ENCODE measurements at regions not wholly inside any gene's neighbourhood (a gene's known extent, or its start where the extent isn't known, plus 50 kb on each side); places are given as distances from the start of the nearest gene placed in this dataset.
A peak's percentile ranks its signal among the peaks of the same experiment; 100 is the strongest.
"Not testable (repeated sequence)": the region's sequence is repeated elsewhere in the genome, so short reads cannot be mapped to it uniquely, and the experiment has no call there.

DNA sequence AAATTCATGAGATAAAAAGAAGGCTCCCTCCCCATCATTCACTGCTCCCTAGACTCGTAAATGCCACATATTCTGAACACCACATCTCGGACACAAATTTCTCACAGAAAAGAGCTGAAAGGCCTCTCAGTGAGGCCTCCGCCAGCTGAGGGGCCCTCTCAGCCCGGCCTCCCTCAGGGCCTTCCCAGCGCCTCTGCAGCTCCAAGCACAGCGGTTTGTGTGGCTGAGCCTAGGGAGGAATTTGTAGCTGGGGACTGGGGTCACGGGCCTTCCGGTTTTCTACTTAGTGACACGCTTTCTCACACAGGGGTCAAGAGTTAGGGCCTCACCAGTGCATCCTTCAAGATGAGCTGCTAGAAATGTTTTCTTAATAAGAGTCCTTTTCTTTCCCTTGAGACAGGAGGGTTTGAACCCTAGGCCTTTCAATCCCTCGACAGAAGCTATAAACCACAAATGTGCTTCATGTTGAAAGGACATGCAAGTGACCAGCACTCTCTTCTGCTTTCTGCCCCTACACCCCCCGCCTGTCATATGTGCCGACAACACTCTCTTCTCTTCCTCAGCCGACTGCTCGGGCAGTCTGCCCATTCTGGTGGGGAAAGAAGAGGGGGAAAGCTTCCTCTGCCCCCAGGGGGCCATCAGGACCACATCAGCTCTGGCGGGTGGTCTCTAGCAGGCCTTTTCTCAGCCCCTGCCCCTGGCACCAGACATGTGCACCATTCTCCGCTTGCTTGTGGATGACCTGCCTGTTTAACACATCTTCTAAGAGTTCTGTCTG is 104.9 kb downstream of the CHIC2 start:
- no peak for DNase-seq

DNA sequence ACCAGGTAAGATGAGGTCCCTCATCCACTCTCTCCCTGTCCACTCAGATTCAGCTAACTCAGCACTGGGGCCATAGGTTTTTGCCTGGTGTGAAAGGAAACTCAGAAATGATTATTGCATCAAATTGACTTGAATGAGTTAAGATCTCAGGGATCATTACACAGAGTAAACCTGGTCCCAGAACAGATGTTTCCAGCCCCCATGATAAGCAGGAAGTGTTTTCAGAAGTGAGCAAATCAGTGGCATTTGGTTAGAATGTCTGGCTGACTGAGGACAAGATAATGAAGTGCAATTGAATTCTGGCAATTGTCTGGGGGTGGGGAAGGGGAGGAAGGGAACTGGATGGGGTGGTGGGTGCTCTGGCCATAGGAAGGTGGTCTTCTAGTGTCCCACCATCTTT is 108.0 kb downstream of the CHIC2 start:
- DNase-seq, result no peak

DNA sequence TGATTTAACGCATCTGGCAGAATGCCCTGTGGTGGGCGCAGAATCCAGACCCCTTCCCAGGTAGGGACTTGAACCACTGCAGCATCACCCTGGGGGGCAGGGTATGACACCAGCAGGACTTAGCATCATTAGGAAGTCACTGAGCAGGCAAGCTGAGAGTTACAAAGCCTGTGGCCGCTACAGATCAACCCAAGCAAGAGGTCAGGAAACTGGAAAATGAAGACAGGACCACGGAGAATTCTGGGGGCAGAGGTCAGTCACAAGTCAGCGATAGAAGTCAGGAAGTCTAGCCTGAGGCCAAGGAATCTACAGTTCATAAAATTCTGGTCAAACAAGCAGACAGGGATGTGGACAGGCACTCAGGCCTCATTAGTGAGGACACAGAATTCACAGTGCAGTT is 108.4 kb downstream of the CHIC2 start:
- no peak for DNase-seq

DNA sequence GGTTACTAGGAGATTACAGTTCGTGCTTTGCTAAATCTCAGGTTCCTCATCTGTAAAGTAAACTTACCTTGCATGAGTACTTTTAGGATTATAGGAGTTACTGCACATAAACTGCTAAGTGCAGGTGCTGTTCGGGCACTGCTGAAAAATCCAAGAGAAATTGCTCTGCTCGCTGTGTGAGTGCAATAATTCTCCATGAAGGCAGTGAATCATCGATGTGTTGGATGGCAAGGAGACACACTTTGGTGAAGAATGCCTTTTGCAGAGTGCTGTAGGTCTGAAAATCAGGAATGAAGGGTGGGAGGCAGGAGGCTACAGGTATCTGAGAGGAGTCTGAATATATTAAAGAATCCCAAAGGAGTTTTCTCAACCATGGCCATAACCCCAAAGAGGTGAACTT is 113.0 kb downstream of the CHIC2 start:
- DNase-seq, result no peak

DNA sequence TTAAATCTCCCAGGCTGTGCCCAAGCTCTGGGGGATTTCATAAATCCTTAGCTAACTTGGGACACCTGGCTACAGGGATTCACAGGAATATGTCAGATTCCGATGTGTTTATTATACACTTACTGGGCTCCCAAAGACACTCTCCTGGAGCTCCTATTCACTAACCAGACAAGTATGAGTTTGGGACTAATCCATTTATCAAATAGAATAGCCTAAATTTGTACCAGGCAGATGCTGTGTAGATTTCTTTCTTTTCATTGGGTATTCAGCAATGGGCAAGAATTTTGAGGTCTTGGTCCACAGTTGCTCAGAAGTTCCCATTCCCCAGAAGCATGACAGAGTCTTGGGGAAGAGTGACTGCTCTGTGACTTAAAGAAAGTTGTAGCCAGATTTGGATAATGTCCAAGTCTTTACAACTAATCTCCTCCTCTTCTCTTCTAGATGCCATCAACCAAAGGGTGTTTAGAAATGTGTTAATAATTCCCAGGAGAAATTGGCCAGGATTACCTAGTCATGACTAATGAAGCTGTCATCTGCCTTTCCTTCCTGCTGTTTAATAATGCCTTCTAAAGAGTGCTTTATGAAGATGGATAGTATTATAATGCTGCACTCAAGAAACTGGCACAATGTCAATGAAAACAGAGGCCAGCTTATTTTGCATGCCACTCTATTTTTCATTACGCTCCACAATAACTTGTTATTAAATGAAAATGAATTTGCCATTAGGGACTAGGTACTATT is 120.9 kb downstream of the CHIC2 start:
- no peak for DNase-seq

DNA sequence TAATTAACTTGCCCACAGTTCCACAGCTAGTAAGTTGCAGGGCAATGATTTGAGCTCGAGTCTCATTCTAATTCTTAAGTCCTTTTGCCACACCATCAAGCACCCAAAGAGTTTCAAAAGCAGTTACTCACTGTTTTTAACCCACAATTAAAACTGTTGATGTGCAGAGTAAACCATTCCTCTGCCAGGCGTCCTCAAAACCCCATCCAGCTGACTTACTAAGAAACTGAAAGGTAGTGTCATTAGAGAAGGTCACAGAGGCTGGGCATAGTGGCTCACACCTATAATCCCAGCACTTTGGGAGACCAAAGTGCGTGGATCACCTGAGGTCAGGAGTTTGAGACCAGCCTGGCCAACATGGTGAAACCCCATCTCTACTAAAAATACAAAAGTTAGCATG is 121.7 kb downstream of the CHIC2 start:
- no peak for DNase-seq

DNA sequence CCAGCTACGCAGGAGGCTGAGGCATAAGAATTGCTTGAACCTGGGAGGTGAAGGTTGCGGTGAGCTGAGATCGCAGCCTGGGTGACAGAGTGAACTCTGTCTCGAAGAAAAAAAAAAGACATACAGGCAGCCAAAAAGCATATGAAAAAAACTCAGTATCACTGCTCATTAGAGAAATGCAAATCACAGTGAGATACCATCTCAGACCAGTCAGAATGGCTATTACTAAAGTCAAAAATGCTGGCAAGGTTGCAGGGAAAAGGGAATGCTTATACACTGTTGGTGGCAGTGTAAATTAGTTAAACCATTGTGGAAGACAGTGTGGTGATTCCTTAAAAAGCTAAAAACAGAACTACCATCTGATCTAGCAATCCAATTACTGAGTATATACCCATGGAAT is 123.1 kb downstream of the CHIC2 start:
- DNase-seq, result no peak

DNA sequence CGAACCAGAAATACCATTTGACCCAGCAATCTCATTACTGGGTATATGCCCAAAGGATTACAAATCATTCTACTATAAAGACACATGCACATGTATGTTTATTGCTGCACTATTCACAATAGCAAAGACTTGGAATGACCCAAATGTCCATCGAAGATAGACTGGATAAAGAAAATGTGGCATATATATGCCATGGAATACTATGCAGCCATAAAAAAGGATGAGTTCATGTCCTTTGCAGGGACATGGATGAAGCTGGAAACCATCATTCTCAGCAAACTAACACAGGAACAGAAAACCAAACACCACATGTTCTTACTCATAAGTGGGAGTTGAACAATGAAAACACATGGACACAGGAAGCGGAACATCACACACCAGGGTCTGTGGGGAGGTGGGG is 124.5 kb downstream of the CHIC2 start:
- DNase-seq, result not testable (repeated sequence)

DNA sequence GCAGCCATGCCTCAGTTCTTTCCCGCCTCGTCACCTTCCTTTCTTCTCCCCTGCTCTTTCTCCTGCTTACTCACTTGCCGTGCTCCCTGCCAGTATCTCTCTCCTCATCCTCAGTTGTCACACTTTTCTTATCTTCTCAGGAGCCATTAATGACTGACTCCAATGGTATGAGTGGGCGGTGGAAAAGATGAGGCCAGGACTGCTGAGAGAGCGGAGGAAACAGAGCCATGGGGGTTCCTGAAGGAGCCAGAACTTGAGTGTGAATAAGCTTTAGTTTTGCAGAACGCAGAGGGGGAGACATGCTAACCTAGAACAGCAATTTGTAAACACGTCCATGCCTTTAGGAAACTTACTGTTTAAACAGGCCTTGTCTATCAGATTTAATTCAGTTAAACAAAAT is 126.5 kb downstream of the CHIC2 start:
- no peak for DNase-seq

DNA sequence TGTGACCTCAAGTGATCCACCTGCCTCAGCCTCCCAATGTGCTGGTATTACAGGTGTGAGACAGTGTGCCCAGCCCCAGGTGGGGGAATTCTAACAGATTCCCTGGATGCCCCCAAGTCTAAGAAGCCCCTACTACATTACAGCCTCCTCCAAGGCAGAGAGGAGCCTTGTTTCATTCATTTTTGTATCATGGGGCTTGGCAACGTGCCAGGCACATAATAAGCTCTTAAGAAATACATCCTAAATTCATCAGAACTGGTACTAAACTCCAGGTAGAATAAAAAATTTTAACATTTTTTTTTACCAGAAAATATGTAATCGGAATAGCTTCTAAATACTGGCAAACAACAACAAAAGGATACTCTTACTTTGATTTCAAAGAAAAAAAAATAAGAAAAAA is 127.1 kb downstream of the CHIC2 start:
- DNase-seq, result no peak

DNA sequence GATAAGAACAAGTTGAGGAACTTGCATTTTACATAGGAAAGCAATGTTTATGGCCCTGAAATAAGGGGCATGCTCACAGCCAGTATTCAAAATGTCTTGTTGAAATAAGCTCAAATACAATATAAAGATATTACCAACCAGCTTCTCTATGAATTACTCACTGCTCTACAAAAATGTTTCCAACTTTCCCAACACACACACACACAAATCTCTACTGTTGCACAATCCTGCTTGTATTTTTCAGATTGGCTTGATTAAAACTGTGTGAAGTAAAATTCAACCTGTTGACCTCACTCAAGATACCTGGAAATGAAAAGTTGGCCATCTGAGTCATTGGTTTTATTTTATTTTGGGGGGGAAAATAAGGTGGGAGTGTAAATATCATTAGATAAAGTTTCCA is 128.6 kb downstream of the CHIC2 start:
- no peak for DNase-seq

DNA sequence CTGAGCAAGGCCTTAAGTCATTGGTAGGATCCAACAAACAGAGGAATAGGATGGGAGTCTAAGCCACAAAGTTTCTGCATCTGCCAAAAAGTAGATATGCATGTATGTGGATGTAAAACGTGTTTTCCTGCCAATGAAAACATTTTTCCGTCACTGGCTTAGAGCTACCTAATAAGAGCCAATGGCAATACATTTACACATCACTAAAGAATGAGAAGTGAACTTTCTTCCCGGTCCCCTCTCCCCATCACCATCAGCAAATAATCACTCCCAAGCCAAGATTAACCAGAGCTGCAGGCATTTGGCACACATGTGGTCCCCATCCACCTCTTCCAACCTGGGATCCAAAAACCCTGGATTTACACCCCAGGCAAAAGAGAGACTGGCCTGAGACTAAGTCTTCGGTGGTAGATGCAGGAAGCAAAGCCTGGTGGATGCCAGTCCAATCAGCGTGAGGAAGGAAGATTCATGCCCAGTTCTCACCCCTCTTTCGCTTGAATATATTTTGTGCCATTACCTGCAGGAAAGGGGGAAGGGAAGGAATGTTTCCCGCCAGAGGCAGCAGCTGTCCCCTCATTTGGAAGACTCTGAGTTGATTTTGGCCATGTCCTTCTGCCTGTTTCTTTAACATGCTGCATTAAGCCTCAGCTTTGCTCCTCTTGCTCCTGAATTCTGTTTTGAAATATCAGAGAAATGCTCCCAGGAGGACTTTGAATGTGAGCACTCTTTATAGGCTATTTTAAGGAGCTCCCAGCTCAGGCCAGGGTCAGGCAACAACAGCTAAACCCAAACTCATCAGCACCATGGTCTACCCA is 131.4 kb downstream of the CHIC2 start:
- no peak for DNase-seq

DNA sequence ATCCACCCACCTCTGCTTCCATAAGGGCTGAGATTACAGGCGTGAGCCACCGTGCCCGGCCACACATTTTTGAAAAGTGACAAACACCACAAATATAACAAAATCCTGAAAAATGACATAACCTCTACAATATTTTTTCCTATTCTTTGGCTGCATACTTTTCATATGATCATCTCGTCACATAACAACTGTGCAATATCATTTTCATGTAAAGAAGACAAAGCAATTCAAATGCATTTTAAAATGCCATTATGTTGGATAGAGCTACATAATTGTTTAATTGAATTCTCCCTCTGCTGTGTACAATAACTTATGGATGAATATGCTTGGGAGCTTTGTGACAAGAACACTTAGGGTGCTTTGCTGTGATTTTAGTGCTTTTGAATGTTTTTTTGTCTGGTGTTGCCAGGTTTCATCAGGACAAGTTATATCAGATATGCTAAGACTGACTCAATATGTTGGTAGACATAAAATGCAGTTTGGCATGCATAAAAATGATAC is 132.9 kb downstream of the CHIC2 start:
- DNase-seq, result no peak

DNA sequence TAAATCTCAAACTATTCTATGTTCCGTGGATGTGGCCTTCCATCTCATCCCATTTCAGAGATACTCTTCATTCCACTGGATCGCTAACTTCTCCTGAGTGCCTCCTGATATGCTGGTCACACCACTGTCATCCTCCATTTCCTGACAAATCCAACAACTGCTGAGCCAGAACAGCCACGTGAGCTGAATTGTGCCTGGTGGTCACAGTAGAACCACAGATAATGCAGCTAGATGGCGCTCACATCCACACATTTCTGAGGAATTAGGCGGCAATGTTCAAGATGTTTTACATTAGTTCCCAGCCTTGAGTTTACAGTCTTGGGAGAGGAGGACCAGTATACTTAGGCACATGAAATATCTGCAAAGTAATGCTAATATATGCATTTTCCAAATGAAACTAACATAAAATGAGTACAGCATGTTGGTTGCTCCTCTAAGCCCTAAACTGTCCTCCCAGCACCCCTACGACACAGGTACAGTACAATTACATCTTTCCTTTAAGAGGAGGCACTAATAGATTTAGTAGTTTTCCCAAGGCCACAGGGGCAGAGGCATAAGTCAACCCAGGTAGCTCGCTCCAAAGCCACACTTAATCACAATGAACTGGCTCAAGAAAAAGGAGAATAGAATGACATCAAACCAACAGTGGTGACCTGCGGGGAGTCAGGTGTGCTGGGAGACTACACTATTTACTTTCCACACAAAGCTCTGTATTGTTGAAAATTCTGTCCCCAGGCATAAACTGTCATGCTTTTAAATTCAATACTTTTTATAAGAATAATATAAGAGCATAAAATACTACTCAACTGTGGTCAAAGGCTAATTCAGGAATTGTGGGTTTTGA is 134.2 kb downstream of the CHIC2 start:
- DNase-seq, result peak; percentile 21

DNA sequence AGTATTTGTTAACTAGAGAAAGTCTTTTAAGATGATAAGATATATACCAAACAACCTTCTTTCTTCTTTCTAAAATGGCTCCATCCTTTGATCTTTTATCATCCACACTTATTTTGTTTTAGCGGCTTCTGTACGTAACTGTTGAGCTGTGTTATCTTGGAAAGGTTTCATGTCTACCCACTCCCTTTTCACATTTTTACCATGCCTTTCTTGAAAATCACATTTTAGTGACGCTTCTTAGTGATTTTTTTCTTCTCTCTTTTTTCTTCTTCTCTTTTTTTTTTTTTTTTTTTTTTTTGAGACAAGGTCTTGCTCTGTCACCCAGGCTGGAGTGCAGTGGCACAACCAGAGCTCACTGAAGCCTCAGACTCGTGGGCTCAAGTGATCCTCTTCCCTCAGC is 135.1 kb downstream of the CHIC2 start:
- no peak for DNase-seq

DNA sequence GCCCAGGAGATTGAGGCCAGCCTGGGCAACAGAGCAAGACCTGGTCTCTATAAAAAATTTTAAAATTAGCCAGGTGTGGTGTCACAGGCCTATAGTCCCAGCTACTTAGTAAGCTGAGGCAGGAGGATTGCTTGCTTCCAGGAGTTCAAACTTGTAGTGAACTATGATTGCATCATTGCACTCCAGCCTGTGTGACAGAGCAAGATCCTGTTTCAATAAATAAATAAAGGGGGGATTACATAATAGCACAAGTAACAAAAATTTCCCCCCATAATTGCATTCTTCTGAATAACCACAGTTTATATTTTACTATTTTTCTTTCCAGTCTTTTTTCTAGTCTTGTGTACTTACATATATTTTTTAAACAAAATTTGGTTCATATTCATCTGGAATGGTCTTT is 135.6 kb downstream of the CHIC2 start:
- DNase-seq, result no peak

DNA sequence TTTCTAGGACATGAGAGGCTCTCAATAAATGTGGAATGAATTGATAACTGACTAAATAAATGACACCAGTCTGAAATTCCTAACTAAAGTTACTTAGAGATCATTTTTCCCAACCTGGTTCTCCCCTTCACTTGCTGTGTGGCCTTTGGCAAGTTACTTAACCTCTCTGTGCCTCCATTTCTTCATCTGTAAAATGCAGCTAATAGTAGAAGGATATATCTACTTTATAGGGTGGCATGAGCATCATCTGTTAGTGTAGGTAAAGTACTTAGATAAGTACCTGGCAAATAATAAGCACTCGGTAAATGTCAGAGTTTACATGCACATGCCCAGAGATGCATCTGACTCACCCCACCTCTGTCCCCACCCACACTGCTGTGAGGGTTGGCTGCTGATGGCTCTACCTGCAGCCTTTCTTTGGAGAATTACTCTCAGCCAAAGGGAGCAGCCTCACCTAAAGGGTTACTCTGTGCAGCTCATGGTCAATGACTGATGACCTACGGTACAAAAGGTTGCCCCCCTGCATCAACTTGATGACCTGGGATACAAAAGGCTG is 139.3 kb downstream of the CHIC2 start:
- no peak for DNase-seq

DNA sequence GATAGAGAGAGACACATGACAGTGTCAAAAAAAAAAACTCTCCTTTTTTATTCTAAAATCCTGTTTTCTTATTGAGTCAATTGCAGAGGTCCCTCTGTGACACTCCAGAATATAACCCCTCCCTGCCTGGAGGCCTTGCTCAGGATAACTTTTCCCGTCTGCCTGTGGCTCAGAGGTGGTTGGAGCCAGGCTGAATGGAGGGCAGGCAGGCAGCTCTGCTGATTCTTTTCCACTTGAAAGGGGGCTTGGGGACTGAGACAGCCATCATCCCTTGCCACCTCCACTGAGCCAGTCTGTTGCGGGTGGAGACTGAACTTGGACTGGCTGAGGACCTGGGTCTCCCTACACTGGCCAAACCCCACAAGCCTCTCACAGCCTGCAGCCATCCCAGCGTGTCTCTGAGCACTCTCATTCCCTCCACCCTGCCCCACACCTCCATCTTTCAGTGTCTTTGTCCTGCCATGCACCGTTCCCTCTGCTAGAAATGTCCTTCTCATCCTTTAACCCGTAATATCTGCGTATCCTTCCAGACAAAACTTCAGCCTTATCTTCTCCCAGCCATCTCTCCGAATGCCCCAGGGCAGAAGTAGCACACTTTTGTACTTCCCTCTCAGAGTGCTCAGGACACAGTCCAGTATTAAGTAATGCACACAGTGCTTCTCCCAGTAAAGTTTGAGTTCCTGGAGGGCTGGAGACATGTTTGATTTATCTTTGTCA is 139.9 kb downstream of the CHIC2 start:
- DNase-seq, result no peak

DNA sequence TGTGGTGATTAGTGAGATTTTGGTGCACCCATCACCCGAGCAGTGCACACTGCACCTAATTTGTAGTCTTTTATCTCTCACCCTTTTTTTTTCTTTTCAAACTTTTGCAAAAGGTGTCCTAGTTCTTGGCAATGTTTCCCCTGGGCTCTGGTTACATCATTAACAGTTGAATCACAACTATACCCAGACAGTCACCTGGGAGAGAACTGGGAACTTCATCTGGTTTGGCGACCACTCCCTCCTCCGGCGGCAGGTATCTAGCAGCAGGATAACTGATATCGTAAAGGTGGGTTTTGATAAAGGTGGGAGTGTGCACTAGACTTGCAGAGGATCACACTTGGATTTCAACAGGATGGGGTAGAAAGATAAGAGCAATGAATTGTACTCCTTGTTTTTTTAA is 140.5 kb downstream of the CHIC2 start:
- no peak for DNase-seq

DNA sequence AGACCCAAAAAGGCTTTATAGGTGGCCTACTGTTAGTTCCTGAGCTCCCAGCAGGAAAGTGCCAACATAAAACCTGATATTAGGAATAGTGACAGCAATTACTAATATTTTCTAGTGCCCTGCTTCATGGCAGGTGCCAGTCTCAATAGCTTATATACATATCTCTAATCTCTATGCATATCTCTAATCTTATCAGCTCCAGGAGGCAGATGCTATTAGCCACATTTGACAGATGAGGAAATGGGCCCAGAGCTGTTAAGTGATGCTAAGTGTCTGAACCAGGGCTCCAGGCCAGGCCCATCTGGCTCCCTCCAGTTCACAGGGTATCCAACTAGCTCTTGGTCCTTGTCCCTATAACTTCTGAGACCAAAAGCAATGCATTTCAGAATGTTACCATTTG is 142.5 kb downstream of the CHIC2 start:
- DNase-seq, result no peak

DNA sequence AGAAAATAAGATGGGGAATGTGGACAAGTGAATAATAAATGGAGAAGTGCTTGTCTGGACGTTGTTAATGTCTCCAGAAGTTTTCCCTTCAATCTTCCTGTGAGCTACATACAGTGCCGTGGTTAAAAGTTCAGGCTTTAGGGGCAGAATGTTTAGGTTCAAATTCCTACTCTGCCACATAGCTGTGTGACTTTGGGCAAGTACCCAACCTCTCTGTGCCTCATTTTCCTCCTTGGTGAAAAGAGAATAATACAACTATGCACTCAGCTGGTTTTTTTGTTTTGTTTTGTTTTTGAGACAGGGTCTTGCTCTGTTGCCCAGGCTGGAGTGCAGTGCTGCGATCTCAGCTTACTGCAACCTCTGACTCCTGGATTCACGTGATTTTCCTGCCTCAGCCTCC is 143.5 kb downstream of the CHIC2 start:
- no peak for DNase-seq

DNA sequence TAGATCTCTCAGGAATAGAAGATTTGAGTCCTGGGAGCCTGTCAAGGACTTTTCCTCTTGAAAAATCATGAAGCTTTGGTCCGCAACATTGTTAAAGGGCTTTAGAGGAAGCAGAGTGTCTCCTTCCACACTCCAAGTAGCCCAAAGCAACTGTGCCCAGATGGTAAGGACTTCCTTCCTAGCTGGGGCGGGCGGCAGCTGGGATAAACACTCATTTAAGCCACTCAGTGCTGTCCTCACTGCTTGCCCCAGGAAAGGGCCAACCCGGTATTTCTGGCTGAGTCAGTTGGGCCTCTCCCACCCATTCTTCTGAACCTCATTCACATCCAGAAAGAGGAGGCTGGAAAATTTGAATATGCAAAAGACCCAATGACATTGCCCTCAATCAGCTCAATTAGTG is 144.3 kb downstream of the CHIC2 start:
- DNase-seq, result no peak
